HG03159 (cell line): ENCODE measurements at regions not wholly inside any gene's neighbourhood (a gene's known extent, or its start where the extent isn't known, plus 50 kb on each side); places are given as distances from the start of the nearest gene placed in this dataset.
"Not testable (repeated sequence)": the region's sequence is repeated elsewhere in the genome, so short reads cannot be mapped to it uniquely, and the experiment has no call there.

Source experiments
- ATAC-seq: cut with Tn5 transposase; IDR thresholded peaks from one replicate; pipeline ENCODE4 v1.9.1; 2021; ENCODE audit warnings: mild to moderate bottlenecking, moderate library complexity; ENCODE audit not compliant: unreplicated experiment

DNA sequence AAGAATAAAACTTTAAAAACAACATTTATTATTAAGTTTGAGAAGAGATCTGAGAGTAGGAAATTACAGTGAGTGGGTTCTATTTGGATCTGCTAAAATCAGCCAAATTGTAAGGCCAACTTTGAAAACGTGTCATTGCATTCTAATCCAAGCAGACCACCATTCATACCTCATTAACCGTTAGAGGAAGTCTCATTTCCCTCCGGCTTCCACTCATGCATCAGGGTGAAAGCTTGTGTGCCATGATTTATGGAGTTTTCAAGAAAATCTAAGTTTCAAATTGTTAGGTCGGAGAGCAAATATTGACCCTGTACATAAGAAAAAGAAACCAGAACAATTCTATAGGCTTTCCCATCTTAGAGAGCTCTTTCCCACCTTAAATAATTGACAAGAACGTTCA is 166.6 kb upstream of the NRG3 start:
- no peak for ATAC-seq

DNA sequence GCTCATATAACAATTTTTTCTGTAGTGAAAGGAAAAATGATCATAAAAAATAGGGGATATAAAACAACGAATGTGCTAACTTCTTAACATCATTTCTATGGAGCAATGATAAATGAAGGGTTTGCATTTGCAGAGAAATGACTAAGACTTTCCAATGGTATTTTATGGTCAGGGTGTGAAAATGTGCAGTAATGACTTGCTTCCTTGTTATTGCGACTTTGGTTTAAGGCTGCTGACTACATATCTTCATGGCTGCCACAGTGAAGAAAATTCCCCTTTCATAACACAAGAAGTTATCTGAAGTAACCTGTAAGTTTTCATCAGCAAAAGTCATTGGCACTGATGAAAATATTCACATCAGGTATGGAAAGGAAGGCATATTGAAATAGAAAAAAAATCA is 166.1 kb upstream of the NRG3 start:
- no peak for ATAC-seq

GRCh38 chr10:81722399-81722798 is 152.6 kb upstream of the NRG3 start:
- no peak for ATAC-seq

DNA sequence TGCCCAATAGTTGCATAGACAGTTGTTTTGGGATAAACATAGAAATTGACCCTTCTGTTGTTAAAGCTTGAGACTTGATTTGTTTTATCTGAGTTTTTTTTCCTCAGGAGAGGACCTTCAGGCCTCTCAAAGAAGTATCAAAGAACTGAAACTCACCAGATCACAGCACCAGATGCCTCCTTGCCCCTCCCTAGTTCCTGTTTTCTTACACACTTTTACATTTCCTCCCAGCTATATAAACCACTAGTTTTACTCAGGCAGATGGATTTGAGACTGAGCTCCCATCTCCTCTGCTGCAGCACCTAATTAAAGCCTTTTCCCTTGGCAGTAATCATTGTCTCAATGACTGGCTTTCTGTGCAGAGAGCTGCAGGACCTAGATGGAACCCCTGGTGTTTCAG is 150.6 kb upstream of the NRG3 start:
- no peak for ATAC-seq

GRCh38 chr10:81725851-81726250 is 149.1 kb upstream of the NRG3 start:
- ATAC-seq, result no peak

DNA sequence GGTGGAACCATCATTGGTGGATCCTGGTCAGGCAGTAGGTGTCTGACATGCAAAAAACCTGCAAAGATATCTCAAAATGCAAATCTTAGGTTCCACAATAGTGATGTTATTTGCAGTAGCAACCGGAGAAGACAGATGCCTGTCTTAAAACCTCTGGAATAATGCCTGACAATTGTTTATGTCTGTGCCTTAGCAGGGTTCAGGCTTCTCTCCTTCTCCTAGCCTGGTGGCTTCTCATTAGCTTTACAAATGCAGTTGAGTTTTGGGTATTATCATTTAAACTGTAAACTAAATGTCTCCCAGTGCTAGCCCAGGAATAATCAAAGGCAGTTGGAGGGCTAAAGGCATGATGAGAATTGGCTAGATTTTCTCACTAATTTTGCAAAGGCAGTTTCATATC is 146.3 kb upstream of the NRG3 start:
- ATAC-seq, result no peak

DNA sequence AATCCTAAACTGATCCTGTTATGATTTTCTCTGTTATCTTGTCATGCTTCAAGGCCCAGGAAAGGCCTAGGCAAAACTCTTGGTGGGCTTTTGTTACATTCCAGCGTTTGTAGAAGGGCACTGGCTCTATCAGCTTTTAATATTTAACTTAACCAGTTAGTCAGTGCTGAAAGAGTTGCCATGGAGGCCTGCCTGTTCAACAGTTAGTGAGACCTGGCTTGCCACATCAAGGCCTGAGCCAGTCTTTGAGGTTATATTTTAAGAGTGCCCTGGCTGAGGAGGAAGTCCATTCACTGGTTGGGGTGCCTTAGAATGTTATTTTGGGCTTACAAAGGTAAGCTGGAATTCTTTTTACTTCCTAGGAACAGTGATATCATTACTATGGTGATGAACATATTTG is 144.1 kb upstream of the NRG3 start:
- ATAC-seq, result no peak

DNA sequence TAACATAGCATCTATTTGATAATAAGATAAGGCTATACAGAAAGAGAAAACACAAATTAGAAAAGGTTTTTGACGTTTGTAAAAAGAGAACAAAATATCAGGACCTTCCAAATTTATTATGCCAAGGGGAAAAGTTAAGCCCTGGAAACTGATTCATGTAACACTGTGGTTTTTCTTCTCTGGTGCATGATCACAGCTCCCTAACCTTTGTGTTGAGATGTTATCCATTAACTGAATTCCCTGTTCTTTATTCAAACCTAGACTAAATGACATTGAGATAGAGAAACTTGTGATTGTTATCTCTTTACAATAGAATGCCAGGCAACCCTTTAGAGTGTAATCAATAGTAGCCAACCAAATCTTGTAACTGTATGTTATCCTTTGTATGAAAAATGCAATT is 141.5 kb upstream of the NRG3 start:
- no peak for ATAC-seq

GRCh38 chr10:81735167-81735566 is 139.8 kb upstream of the NRG3 start:
- ATAC-seq, result not testable (repeated sequence)

GRCh38 chr10:81759111-81759510 is 115.9 kb upstream of the NRG3 start:
- no peak for ATAC-seq

GRCh38 chr10:81784111-81784597 is 90.8 kb upstream of the NRG3 start:
- no peak for ATAC-seq

DNA sequence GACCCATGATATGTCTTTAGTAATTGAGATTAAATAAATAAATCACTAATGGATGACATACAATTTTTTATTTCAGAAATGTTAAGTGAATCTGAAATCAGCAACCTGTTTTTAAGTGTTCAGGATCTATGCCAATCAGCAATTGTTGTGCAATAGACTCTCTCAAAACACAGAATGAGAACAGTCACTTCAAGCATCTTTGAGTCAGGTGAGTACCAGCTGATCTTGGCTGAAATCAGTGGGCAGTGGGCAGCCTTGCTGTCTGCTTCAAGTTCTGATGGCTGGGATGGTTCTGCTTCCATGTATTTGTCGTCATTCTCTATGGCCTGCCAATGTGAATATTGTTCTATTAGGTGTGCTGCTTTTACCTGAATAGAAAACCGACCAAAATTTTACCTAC is 82.3 kb upstream of the NRG3 start:
- no peak for ATAC-seq

DNA sequence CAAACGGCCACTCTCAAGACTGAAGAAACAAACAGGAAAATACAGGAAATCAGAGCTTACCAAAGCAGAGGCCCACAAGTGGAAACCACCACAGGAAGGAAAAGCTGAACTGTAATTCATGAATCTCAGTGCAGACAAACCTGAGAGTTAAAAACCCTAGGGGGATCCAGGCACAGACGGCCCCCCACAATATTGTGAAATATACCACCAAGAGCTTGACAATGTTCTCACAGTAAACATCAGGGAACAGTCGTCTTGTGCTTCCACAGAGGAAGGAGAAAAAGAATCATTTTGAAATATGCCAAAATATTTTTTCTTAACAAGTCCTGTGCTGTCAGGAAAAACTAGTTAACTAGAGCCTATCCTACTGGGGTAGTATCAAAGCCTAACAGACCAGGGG is 68.2 kb upstream of the NRG3 start:
- ATAC-seq, result no peak

- no peak for ATAC-seq
Observed at GRCh38 chr10:81814842-81815241, 60.2 kb upstream of the NRG3 start.

- ATAC-seq, result no peak
Observed at GRCh38 chr10:81817596-81818170, 57.3 kb upstream of the NRG3 start.

DNA sequence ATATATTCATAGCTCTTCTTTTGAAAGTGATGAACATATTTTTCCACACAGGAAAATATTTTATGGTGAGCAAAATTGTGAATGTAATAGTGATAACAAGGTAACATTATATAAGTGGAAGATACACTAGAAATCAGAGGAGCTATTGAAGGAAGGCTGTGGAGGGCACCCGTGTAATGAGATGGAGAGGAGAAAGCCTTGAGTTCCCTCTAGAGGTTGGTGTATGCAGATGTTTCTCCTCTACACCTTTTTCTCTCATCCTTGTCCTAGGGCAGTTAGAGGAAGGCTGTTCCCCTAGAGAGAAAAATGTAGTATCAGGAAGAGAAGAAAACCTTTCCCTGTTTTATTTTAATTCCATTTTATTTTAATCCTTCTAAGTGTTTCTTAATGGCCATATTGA is 54.6 kb upstream of the NRG3 start:
- ATAC-seq, result no peak
